Limb (tissue), 2 donors: ENCODE measurements at regions not wholly inside any gene's neighbourhood (a gene's known extent, or its start where the extent isn't known, plus 50 kb on each side); places are given as distances from the start of the nearest gene placed in this dataset.
"Not testable (repeated sequence)": the region's sequence is repeated elsewhere in the genome, so short reads cannot be mapped to it uniquely, and the experiment has no call there.

Source experiments
- DNase-seq, 2 donors: peaks; one replicate each; pipeline ENCODE4 v3.0.0-alpha.2; 2016; ENCODE audit errors: extremely low spot score in 2 of 2

- no peak for DNase-seq
These were observed 81.1 kb downstream of the STMND1 start for GRCh38 chr6:17182961-17183360.

- no peak for DNase-seq
These were observed 85.1 kb downstream of the STMND1 start for GRCh38 chr6:17186925-17187324.

- no peak for DNase-seq
These were observed 87.9 kb upstream of the RBM24 start for GRCh38 chr6:17193106-17193775.

GRCh38 chr6:17197607-17198006, 83.6 kb upstream of the RBM24 start:
- DNase-seq = no peak

GRCh38 chr6:17200395-17200794, 80.8 kb upstream of the RBM24 start:
- DNase-seq = no peak

- peak; percentile 34 to 79 for DNase-seq
These were observed 78.6 kb upstream of the RBM24 start for GRCh38 chr6:17202526-17202925.

- DNase-seq = no peak
These were observed 76.6 kb upstream of the RBM24 start for GRCh38 chr6:17204533-17204932.

- no peak for DNase-seq
These were observed 74.5 kb upstream of the RBM24 start for GRCh38 chr6:17206566-17207072.

GRCh38 chr6:17207281-17207680, 73.9 kb upstream of the RBM24 start:
- DNase-seq = no peak

GRCh38 chr6:17210683-17211082, 70.5 kb upstream of the RBM24 start:
- DNase-seq = no peak

GRCh38 chr6:17211101-17211500, 70.1 kb upstream of the RBM24 start:
- no peak for DNase-seq

GRCh38 chr6:17212546-17213371, 68.4 kb upstream of the RBM24 start:
- DNase-seq = peak; percentile 84 to 85

GRCh38 chr6:17214106-17214505, 67.1 kb upstream of the RBM24 start:
- no peak for DNase-seq

- DNase-seq = not testable (repeated sequence)
These were observed 64.2 kb upstream of the RBM24 start for GRCh38 chr6:17216972-17217371.

GRCh38 chr6:17218023-17218748, 63.0 kb upstream of the RBM24 start:
- DNase-seq = no peak

GRCh38 chr6:17218749-17219093, 62.4 kb upstream of the RBM24 start:
- DNase-seq = no peak

GRCh38 chr6:17219098-17219497, 62.1 kb upstream of the RBM24 start:
- no peak for DNase-seq

- no peak for DNase-seq
These were observed 60.9 kb upstream of the RBM24 start for GRCh38 chr6:17220040-17220910.

- DNase-seq = no peak
These were observed 57.1 kb upstream of the RBM24 start for GRCh38 chr6:17224056-17224455.

- not testable (repeated sequence) for DNase-seq
These were observed 56.7 kb upstream of the RBM24 start for GRCh38 chr6:17224501-17224900.
